HepG2 (cell line): ENCODE measurements at regions not wholly inside any gene's neighbourhood (a gene's known extent, or its start where the extent isn't known, plus 50 kb on each side); places are given as distances from the start of the nearest gene placed in this dataset.

ENCODE experiments used
- ATAC-seq: fragments of 200-7000 bp; cut with Tn5 transposase; 3 replicates; pipeline ENCODE4 v1.9.1; 2020; ENCODE audit warnings: mild to moderate bottlenecking, moderate library complexity
- BruUV-seq: library from RNA; stranded (reverse); fragments of 400-500 nt; replicated peaks from 2 replicates; lab custom pipeline; 2021; lab: Mats Ljungman, UMichigan
- CTCF ChIA-PET: fragments of 300-600 bp; formaldehyde crosslinking; extraction: SDS; loops from one replicate; lab custom pipeline; 2021; ENCODE audit warnings: low total read pairs, inconsistent platforms, low intra/inter-chr PET ratio; lab: Yijun Ruan, JAX
- POLR2A ChIA-PET: fragments of 350-600 bp; sonication (Branson Sonifier 250); formaldehyde crosslinking; loops from one replicate; lab custom pipeline; 2020; ENCODE audit warnings: antibody characterized with exemption, inconsistent platforms; lab: Yijun Ruan, JAX
- DNase-seq: peaks from one replicate; pipeline ENCODE4 v3.0.0-alpha.2; 2015; ENCODE audit warnings: low spot score
- FAIRE-seq: peaks from 3 replicates; lab custom pipeline; 2011; peaks lifted over from hg19 to GRCh38; lab: Jason Lieb, UNC
- H2AFZ ChIP-seq: one replicate; pipeline ENCODE4 v1.6.1; 2011; ENCODE audit warnings: low read length, inconsistent platforms
- H3K27ac ChIP-seq: fragments of 300-600 bp; 3 replicates; pipeline ENCODE4 v1.8.0; 2011; ENCODE audit warnings: mixed run types, mild to moderate bottlenecking, mixed read lengths, low read length, inconsistent platforms; ENCODE audit not compliant: insufficient read depth; ENCODE audit errors: extremely low read length
- H3K27me3 ChIP-seq, 2 experiments: fragments of 200-600 bp in 1 of 2; 2 replicates in 1 of 2; 3 replicates in 1 of 2; pipeline versions ENCODE4 v1.6.0 to v1.8.0; 2011; ENCODE audit warnings: low read length in 2 of 2, mild to moderate bottlenecking in 2 of 2, moderate library complexity in 2 of 2, inconsistent platforms in 1 of 2; ENCODE audit not compliant: insufficient read depth in 2 of 2, control insufficient read depth in 1 of 2
- H3K36me3 ChIP-seq, 2 experiments: fragments of 200-600 bp in 1 of 2; replicated peaks in 1 of 2; 2 replicates in 1 of 2; 3 replicates in 1 of 2; pipeline versions ENCODE4 v1.5.1 to v1.8.0; 2011; ENCODE audit warnings: low read length in 2 of 2, inconsistent platforms in 1 of 2; ENCODE audit not compliant: insufficient read depth in 2 of 2, control insufficient read depth in 1 of 2
- H3K4me1 ChIP-seq: 2 replicates; pipeline ENCODE4 v1.5.1; 2012; ENCODE audit warnings: low read length, inconsistent platforms; ENCODE audit not compliant: insufficient read depth
- H3K4me2 ChIP-seq: 2 replicates; pipeline ENCODE4 v1.6.0; 2011; ENCODE audit warnings: low read depth, low read length, inconsistent platforms
- H3K4me3 ChIP-seq, 3 experiments: fragments of 200-600 bp in 1 of 3; sonication (generic), shearing (Covaris generic) in 1 of 3; replicated peaks in 1 of 3; 2 replicates each; pipeline ENCODE4 v1.5.1; 2011 to 2016; ENCODE audit warnings: low read length in 3 of 3, inconsistent platforms in 2 of 3, low read depth in 2 of 3, mild to moderate bottlenecking in 2 of 3, control low read depth in 1 of 3, mixed read lengths in 1 of 3; ENCODE audit not compliant: insufficient read depth in 1 of 3
- H3K79me2 ChIP-seq: one replicate; pipeline ENCODE4 v1.6.1; 2011; ENCODE audit warnings: low read length, inconsistent platforms; ENCODE audit not compliant: insufficient read depth
- H3K9ac ChIP-seq: 2 replicates; pipeline ENCODE4 v1.6.0; 2011; ENCODE audit warnings: mild to moderate bottlenecking, low read depth, low read length, inconsistent platforms; ENCODE audit not compliant: insufficient read depth
- H3K9me3 ChIP-seq: 2 replicates; pipeline ENCODE4 v1.5.1; 2012; ENCODE audit warnings: mild to moderate bottlenecking, low read length
- H4K20me1 ChIP-seq: 2 replicates; pipeline ENCODE4 v1.6.0; 2011; ENCODE audit warnings: inconsistent platforms, mild to moderate bottlenecking, low read length, moderate library complexity; ENCODE audit not compliant: insufficient read depth
- CREB1 ChIP-seq, 2 experiments: fragments of 450-650 bp in 1 of 2; IDR thresholded peaks; 2 replicates each; pipeline ENCODE4 v1.6.1; 2016 to 2017; ENCODE audit warnings: control low read depth in 1 of 2, mild to moderate bottlenecking in 1 of 2, missing compliant biosample characterization in 1 of 2, missing genetic modification characterization in 1 of 2
- FOSL1 ChIP-seq: sonication (generic); formaldehyde crosslinking; IDR thresholded peaks from 2 replicates; pipeline ENCODE4 v1.9.0; 2021; ENCODE audit warnings: missing genetic modification reagents, borderline replicate concordance
- GABPB1 ChIP-seq: IDR thresholded peaks from 2 replicates; pipeline ENCODE4 v1.6.1; 2016; ENCODE audit warnings: mild to moderate bottlenecking, missing genetic modification reagents, moderate library complexity, missing compliant biosample characterization
- GATA4 ChIP-seq: sonication (generic); IDR thresholded peaks from 2 replicates; pipeline ENCODE4 v1.6.1; 2016; ENCODE audit warnings: antibody characterized with exemption, low read depth, borderline replicate concordance
- HDAC2 ChIP-seq: sonication (generic); formaldehyde crosslinking; IDR thresholded peaks from 2 replicates; pipeline ENCODE4 v1.4.0; 2020; ENCODE audit warnings: missing genetic modification reagents
- NR1H2 ChIP-seq: sonication (generic); formaldehyde crosslinking; IDR thresholded peaks from 2 replicates; pipeline ENCODE4 v1.8.1; 2022; ENCODE audit warnings: low read depth, missing genetic modification reagents, borderline replicate concordance
- POGK ChIP-seq: sonication (generic); formaldehyde crosslinking; conservative IDR thresholded peaks from 2 replicates; pipeline ENCODE4 v1.8.0; 2022; ENCODE audit warnings: mild to moderate bottlenecking, moderate library complexity, missing genetic modification reagents
- SALL2 ChIP-seq: sonication (generic); formaldehyde crosslinking; IDR thresholded peaks from 2 replicates; pipeline ENCODE4 v1.8.1; 2023; ENCODE audit warnings: mild to moderate bottlenecking, missing genetic modification reagents, inconsistent platforms
- SAP130 ChIP-seq: IDR thresholded peaks from 2 replicates; pipeline ENCODE4 v1.6.1; 2016; ENCODE audit warnings: low read depth
- SNAPC5 ChIP-seq: sonication (generic); formaldehyde crosslinking; IDR thresholded peaks from 2 replicates; pipeline ENCODE4 v1.8.1; 2023; ENCODE audit warnings: mild to moderate bottlenecking, missing genetic modification reagents, borderline replicate concordance
- TGIF2 ChIP-seq: IDR thresholded peaks from 2 replicates; pipeline ENCODE4 v1.6.1; 2016; ENCODE audit warnings: control low read depth, missing compliant biosample characterization
- ZBTB38 ChIP-seq: sonication (generic); formaldehyde crosslinking; IDR thresholded peaks from 2 replicates; pipeline ENCODE4 v1.5.1; 2020; ENCODE audit warnings: mild to moderate bottlenecking, missing genetic modification reagents
- ZFP1 ChIP-seq: IDR thresholded peaks from 2 replicates; pipeline ENCODE4 v1.6.1; 2016
- ZFP82 ChIP-seq: sonication (generic); formaldehyde crosslinking; IDR thresholded peaks from 2 replicates; pipeline ENCODE4 v1.5.1; 2020; ENCODE audit warnings: mild to moderate bottlenecking, missing genetic modification reagents, borderline replicate concordance
- ZNF253 ChIP-seq: sonication (generic); formaldehyde crosslinking; IDR thresholded peaks from 2 replicates; pipeline ENCODE4 v1.8.0; 2022; ENCODE audit warnings: mild to moderate bottlenecking, missing genetic modification reagents, borderline replicate concordance
- ZNF335 ChIP-seq: sonication (generic); formaldehyde crosslinking; IDR thresholded peaks from 2 replicates; pipeline ENCODE4 v1.4.0; 2020; ENCODE audit warnings: missing genetic modification reagents
- ZNF7 ChIP-seq: IDR thresholded peaks from 2 replicates; pipeline ENCODE4 v1.6.1; 2016; ENCODE audit warnings: missing biosample characterization, missing genetic modification reagents
- WGBS: methylation state at CpG from one replicate; pipeline ENCODE4 v1.1.6; 2017; ENCODE audit warnings: low lambda C conversion rate; 5-methylcytosine and 5-hydroxymethylcytosine counted together
- in situ Hi-C: cut with HindIII; loops from 2 replicates; pipeline ENCODE4 v1.10.0; 2017; ENCODE audit warnings: low pct_unique_long_range_greater_than_20kb; ENCODE audit not compliant: extremely low pct_ligation_motif_present
- intact Hi-C: fragments of 100-400 bp; cut with micrococcal nuclease; formaldehyde crosslinking; loops from one replicate; pipeline ENCODE4 v1.10.0; 2022; ENCODE audit not compliant: unreplicated experiment
- TF ChIP-seq, protein P1 (sequence below): sonication (generic); formaldehyde crosslinking; IDR thresholded peaks from 2 replicates; pipeline ENCODE4 v1.8.0; 2022; ENCODE audit warnings: mild to moderate bottlenecking, missing genetic modification reagents, moderate library complexity
- TF ChIP-seq, protein P2 (sequence below): sonication (generic); formaldehyde crosslinking; IDR thresholded peaks from 2 replicates; pipeline ENCODE4 v1.8.0; 2022; ENCODE audit warnings: mild to moderate bottlenecking, missing genetic modification reagents, borderline replicate concordance
- TF ChIP-seq, protein P3 (sequence below): sonication (generic); formaldehyde crosslinking; IDR thresholded peaks from 2 replicates; pipeline ENCODE4 v1.5.1; 2020; ENCODE audit warnings: missing genetic modification reagents, mild to moderate bottlenecking, borderline replicate concordance

DNA sequence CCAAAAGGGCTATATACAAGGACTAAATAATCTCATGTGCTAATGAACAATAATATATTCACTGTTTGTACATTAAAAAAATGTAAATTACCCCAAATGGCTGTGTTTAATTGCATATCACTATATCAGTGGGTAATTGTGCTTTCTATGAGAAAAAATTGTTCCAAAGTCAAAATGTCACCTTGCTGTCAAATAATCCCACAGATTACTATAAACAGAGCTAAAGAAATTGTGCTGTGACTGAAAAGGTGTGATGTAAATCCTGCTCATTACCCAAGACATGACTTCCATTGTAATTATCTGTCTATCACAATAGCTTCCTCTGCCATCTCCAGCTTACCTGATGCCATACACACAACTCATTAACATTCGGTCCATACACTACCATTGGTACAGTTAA is 70.3 kb downstream of the ATP23 start:
- no peaks in the 10 kb centered on the region for H3K79me2 ChIP-seq
- ATAC-seq (no peak), FAIRE-seq (no peak), DNase-seq (no peak)
- no peaks in the 10 kb centered on the region for H3K4me1 ChIP-seq
- no peak overlapping the region for H3K4me2 ChIP-seq
- H3K9ac ChIP-seq = no peak overlapping the region
- 0% methylated on average over 1 of the region's 1 CpG for WGBS
- H3K27ac ChIP-seq = no peak overlapping the region
- intact Hi-C loops = no loop called here
- in situ Hi-C loops = no loop called here
- H3K4me3 ChIP-seq = no peak overlapping the region
- TF ChIP-seq, protein P1, sequence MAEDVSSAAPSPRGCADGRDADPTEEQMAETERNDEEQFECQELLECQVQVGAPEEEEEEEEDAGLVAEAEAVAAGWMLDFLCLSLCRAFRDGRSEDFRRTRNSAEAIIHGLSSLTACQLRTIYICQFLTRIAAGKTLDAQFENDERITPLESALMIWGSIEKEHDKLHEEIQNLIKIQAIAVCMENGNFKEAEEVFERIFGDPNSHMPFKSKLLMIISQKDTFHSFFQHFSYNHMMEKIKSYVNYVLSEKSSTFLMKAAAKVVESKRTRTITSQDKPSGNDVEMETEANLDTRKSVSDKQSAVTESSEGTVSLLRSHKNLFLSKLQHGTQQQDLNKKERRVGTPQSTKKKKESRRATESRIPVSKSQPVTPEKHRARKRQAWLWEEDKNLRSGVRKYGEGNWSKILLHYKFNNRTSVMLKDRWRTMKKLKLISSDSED (CRISPR knock-in tag) = no peak
- TF ChIP-seq NR1H2 (CRISPR knock-in tag) (no peak), ZFP82 (CRISPR knock-in tag) (no peak), ZFP1 (no peak), CREB1 (IDR thresholded peaks at IDR 0.05) (no peak), CREB1 (CRISPR knock-in tag; IDR thresholded peaks at IDR 0.05) (no peak), ZBTB38 (CRISPR knock-in tag) (no peak), GATA4 (no peak), ZNF253 (CRISPR knock-in tag) (no peak), SALL2 (CRISPR knock-in tag) (no peak), POGK (CRISPR knock-in tag) (no peak), FOSL1 (CRISPR knock-in tag) (no peak), ZNF335 (CRISPR knock-in tag) (no peak), HDAC2 (CRISPR knock-in tag) (no peak), TGIF2 (no peak), ZNF7 (CRISPR knock-in tag) (no peak), SAP130 (no peak), SNAPC5 (CRISPR knock-in tag) (no peak), GABPB1 (CRISPR knock-in tag) (no peak)
- TF ChIP-seq, protein P2, sequence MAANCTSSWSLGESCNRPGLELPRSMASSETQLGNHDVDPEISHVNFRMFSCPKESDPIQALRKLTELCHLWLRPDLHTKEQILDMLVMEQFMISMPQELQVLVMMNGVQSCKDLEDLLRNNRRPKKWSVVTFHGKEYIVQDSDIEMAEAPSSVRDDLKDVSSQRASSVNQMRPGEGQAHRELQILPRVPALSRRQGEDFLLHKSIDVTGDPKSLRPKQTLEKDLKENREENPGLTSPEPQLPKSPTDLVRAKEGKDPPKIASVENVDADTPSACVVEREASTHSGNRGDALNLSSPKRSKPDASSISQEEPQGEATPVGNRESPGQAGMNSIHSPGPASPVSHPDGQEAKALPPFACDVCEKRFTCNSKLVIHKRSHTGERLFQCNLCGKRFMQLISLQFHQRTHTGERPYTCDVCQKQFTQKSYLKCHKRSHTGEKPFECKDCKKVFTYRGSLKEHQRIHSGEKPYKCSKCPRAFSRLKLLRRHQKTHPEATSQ (CRISPR knock-in tag) = no peak
- TF ChIP-seq, protein P3, sequence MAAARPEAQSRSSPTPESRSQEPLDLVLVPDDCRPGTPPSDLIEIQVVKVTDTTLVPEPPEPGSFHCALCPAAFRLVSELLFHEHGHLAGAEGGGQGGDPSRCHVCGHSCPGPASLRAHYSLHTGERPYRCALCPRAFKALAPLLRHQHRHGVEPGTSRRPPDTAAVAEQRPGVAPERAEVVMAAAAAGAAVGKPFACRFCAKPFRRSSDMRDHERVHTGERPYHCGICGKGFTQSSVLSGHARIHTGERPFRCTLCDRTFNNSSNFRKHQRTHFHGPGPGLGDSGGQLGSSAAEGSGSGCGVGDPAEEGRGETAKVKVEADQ = no peak
- ChIA-PET POLR2A (no interaction called here), CTCF (no interaction called here)
- H3K36me3 ChIP-seq = no peaks in the 10 kb centered on the region
- H4K20me1 ChIP-seq = no peaks in the 10 kb centered on the region
- H3K9me3 ChIP-seq = no peaks in the 10 kb centered on the region
- no peaks in the 10 kb centered on the region for H3K27me3 ChIP-seq
- no TSS peak for BruUV-seq
- no peak overlapping the region for H2AFZ ChIP-seq
